Brain pericyte (primary cell): ENCODE measurements at regions not wholly inside any gene's neighbourhood (a gene's known extent, or its start where the extent isn't known, plus 50 kb on each side); places are given as distances from the start of the nearest gene placed in this dataset.

ENCODE experiments used
- DNase-seq: peaks from one replicate; pipeline ENCODE4 v3.0.0-alpha.2; 2012; ENCODE audit warnings: low read depth, low spot score

DNA sequence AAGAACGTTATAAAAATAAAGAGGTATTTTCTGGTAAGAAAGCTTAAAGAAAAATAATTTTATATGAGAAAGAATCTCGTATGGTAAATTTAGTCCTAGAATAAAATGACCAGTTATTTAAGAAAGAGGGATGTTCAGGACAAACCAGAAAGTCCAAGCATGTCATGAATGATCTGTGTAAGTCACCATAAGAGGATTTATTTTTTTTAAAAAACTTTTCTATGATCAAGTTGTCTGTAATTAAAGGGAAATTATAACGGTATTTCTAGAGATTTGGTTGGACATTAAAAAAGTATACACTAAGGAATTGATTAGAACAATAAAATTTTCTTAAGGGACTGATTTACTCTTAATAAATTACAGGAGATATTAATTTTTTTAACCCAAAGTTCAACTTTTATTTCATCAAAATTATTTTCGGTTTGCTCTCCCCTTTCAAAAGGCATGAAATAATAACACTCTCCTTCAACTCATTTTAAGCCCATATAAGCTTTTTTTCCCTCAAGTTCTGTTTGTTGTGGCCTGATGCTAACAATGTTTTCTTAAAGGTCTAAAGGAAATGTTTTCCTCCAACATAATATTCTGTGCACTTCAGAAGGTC, 49.9 kb upstream of the CPSF6 start:
- DNase-seq, result no peak
